ENCODE measurements at regions not wholly inside any gene's neighbourhood (a gene's known extent, or its start where the extent isn't known, plus 50 kb on each side); places are given as distances from the start of the nearest gene placed in this dataset.
"Not testable (repeated sequence)": the region's sequence is repeated elsewhere in the genome, so short reads cannot be mapped to it uniquely, and the experiment has no call there.

DNA sequence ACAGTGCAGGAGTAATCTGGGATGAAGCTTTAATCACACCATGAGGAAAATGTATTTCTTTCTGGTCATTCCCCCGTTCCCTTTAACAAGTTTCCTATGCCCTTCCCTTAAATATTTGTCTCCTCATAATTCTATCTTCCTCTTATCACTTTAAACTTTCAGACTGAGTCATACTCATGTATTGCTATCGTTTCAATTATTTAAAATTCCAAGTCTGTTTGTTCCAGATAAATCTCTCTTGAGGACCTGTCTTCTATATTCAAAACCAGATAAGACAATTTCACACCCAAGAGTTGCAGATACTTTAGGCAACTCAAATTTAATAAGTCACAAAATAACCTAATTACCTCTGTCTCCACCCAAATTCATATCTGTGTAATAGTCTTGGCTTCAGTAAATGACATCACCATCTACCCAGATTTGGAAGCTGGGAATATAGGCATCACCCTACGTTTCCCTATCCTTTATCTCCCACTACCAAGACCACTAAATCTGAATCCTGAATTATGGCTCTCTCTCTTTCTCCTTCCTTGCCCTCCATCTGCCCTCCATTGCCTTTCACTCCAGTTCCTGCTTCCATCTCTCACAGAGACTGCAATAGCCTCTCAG, 220.1 kb downstream of the PYDC2 start:
- H3K4me3 ChIP-seq (ENCODE audit: low read length) = no peak overlapping the region
- TF ChIP-seq, protein P1, sequence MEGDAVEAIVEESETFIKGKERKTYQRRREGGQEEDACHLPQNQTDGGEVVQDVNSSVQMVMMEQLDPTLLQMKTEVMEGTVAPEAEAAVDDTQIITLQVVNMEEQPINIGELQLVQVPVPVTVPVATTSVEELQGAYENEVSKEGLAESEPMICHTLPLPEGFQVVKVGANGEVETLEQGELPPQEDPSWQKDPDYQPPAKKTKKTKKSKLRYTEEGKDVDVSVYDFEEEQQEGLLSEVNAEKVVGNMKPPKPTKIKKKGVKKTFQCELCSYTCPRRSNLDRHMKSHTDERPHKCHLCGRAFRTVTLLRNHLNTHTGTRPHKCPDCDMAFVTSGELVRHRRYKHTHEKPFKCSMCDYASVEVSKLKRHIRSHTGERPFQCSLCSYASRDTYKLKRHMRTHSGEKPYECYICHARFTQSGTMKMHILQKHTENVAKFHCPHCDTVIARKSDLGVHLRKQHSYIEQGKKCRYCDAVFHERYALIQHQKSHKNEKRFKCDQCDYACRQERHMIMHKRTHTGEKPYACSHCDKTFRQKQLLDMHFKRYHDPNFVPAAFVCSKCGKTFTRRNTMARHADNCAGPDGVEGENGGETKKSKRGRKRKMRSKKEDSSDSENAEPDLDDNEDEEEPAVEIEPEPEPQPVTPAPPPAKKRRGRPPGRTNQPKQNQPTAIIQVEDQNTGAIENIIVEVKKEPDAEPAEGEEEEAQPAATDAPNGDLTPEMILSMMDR (conservative IDR thresholded peaks at IDR 0.05; ENCODE audit: low read length) = no peak
- no peak for DNase-seq (ENCODE audit: low read depth)

DNA sequence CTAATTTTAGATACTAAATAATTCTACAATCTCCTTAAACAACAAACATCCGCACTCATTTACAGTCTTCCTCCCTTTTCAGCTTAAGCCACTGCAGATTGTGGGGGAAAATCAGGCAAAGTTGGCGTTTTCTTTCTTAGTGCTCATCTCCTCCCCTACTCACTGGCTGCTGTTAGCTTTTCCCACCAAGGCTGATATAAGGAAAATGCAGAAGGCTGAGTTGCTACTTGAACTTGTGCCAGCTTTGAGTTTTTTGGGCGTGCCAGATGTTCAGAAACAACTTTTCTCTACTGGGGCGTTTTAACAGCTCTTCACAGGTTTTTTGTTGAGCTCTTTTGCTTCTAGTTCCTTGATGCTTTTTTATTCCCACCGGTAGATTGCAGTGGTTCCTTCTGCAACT, 222.0 kb downstream of the PYDC2 start:
- TF ChIP-seq, protein P1 (conservative IDR thresholded peaks at IDR 0.05; ENCODE audit: low read length) = no peak
- DNase-seq (ENCODE audit: low read depth) = no peak
- no peak overlapping the region for H3K4me3 ChIP-seq (ENCODE audit: low read length)

DNA sequence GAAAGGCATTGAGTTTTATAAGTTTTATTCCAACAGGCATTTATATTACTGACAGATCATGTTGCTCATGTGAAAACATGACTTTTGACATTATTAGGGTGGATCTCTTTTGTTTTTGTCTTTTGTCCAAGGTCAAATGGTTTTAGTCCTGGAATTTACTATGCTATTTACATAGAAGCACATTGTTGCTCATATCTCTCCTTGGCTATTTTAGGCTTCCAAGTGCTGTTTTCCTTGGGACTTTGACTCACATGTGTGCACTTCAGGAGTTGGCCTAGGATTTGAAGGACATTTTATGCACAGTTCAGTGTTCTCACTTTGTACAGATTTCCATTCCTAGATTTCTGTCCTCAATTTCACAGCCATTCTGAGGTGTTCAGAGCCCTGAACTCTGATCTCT, 225.7 kb downstream of the PYDC2 start:
- TF ChIP-seq, protein P1 (conservative IDR thresholded peaks at IDR 0.05; ENCODE audit: low read length) = no peak
- no peak for DNase-seq (ENCODE audit: low read depth)
- H3K4me3 ChIP-seq (ENCODE audit: low read length) = no peak overlapping the region

DNA sequence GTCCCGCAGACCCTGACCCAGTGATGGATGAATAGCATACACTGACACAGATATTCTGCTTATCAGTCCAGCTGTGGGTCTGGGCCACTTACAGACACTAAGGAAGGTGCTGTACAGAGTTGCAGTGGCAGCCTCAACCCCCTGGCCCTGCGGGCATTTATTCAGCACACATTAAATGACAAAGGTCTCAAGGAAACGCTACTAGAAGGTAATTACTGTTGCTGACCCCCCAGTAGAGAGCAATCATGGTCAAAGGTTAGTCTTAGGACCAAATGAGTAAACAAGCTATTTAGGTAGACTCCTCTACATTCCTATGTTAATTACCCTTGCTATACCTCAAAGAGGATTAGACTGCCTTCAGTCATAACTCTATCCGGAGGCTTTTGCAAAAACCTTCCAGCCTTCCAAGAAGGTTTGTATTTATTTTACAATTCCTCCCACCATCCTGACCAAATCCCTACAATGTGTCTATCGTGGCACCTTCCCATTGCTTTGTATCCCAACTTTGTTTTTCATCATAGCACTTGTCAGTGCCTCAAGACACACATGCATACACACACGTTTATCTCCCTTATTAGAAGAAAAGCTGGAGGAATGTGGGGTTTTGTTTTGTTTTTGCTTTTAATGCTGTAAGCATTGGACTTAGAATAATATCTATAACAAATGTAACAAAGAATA, 227.9 kb downstream of the PYDC2 start:
- DNase-seq (ENCODE audit: low read depth) = no peak
- TF ChIP-seq, protein P1 (conservative IDR thresholded peaks at IDR 0.05; ENCODE audit: low read length) = no peak

DNA sequence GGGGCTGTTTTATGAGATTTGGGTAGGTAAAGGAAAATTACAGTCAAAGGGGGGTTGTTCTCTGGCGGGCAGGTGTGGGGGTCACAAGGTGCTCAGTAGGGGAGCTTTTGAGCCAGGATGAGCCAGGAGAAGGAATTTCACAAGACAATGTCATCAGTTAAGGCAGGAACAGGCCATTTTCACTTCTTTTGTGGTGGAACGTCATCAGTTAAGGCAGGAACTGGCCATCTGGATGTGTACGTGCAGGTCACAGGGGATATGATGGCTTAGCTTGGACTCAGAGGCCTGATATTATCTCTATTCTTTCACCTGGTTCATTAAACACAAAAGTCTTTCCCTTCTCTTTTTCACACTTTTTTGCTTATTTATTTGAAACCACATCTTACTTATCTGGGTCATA, 230.2 kb downstream of the PYDC2 start:
- not testable (repeated sequence) for H3K4me3 ChIP-seq (ENCODE audit: low read length); DNase-seq (ENCODE audit: low read depth)

More for the DNA sequence above, 227.9 kb downstream of the PYDC2 start:
- H3K4me3 ChIP-seq (ENCODE audit: low read length) = no peak overlapping the region

DNA sequence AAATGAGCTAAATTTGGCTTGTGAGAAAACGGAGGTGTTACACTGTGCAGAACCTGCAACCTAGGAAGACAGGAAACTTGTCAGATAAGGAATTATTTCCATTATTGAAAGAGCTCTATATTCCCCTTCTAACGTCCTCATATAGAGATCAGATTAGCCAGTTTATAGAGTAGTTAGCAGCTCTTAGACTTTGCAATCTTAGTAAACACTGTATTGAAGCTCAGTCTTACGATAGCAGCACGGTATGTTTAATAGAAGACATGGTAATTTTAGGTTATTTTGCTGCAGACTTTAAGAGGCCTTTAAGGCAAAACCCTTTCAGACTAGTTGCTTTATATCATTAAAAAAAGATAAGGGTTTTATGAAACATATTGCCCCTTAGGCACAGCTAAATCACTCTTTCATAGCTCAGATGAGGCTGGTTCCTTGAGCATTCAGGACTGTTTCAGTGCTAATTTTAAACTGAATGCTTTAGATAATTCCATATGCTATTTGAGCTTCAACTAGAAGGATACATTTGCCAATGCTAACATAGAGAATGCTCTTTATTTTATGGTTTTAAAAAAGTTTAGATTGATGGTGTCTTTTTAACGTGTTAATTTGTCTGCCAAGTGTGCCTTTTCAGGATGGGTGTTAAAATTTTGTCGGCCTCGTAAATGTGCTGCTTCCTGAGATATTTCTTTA, 234.3 kb downstream of the PYDC2 start:
- TF ChIP-seq, protein P1 (conservative IDR thresholded peaks at IDR 0.05; ENCODE audit: low read length) = no peak
- no peak overlapping the region for H3K4me3 ChIP-seq (ENCODE audit: low read length)
- no peak for DNase-seq (ENCODE audit: low read depth)

DNA sequence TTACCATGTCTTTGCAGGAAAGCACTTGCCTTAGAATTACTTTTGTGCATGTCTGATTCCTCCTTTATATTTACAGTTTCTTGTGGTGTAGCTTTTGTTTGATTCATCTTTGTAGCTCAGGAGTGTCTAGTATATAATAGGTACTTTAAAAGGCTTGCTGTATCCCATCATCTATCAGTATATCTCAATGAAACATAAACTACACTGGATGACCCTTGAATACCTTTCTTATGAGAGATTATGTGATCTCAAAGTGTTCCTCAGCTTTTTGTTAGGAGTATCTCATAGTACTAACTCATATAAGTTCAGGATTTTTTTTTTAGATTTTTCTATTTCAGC, 234.8 kb downstream of the PYDC2 start:
- H3K4me3 ChIP-seq (ENCODE audit: low read length) = no peak overlapping the region
- TF ChIP-seq, protein P1 (conservative IDR thresholded peaks at IDR 0.05; ENCODE audit: low read length) = no peak
- DNase-seq (ENCODE audit: low read depth) = no peak

Data from AG10803 (cell line).